OCI-LY1 (cell line): ENCODE measurements at regions not wholly inside any gene's neighbourhood (a gene's known extent, or its start where the extent isn't known, plus 50 kb on each side); places are given as distances from the start of the nearest gene placed in this dataset.

Experiments
- H2AFZ ChIP-seq: fragments of 200-600 bp; sonication (generic), shearing (Covaris generic); 2 replicates; pipeline ENCODE4 v1.6.0; 2014; ENCODE audit warnings: antibody characterized with exemption, mild to moderate bottlenecking, low read length
- H3F3A ChIP-seq: fragments of 200-600 bp; sonication (generic), shearing (Covaris generic); 2 replicates; pipeline ENCODE4 v1.6.0; 2014; ENCODE audit warnings: mild to moderate bottlenecking, antibody characterized with exemption, low read length, moderate library complexity; ENCODE audit not compliant: insufficient read depth
- H3K27ac ChIP-seq: fragments of 200-600 bp; sonication (generic); 2 replicates; pipeline ENCODE4 v1.5.1; 2014; ENCODE audit warnings: low read length, mixed run types, mild to moderate bottlenecking, low read depth; ENCODE audit not compliant: poor library complexity, severe bottlenecking
- H3K27me3 ChIP-seq: fragments of 200-600 bp; sonication (generic); 2 replicates; pipeline ENCODE4 v1.6.0; 2014; ENCODE audit warnings: antibody characterized with exemption, mild to moderate bottlenecking, low read length, moderate library complexity; ENCODE audit not compliant: insufficient read depth
- H3K36me3 ChIP-seq: fragments of 200-600 bp; sonication (generic); 2 replicates; pipeline ENCODE4 v1.6.1; 2014; ENCODE audit warnings: mild to moderate bottlenecking, antibody characterized with exemption, low read length, moderate library complexity, mixed read lengths; ENCODE audit not compliant: insufficient read depth
- H3K4me1 ChIP-seq: fragments of 200-600 bp; sonication (generic); 2 replicates; pipeline ENCODE4 v1.5.1; 2014; ENCODE audit warnings: mild to moderate bottlenecking, low read length, moderate library complexity; ENCODE audit not compliant: insufficient read depth, severe bottlenecking
- H3K4me2 ChIP-seq: fragments of 200-600 bp; sonication (generic), shearing (Covaris generic); 2 replicates; pipeline ENCODE4 v1.6.1; 2014; ENCODE audit warnings: low read length
- H3K4me3 ChIP-seq: fragments of 200-600 bp; sonication (generic); 2 replicates; pipeline ENCODE4 v1.5.1; 2014; ENCODE audit warnings: low read length, low read depth, mild to moderate bottlenecking, mixed read lengths; ENCODE audit not compliant: poor library complexity, severe bottlenecking
- H3K79me2 ChIP-seq: fragments of 200-600 bp; shearing (Covaris generic); 2 replicates; pipeline ENCODE4 v1.6.1; 2016; ENCODE audit warnings: mixed run types, low read length, mixed read lengths; ENCODE audit not compliant: insufficient read depth
- H3K9ac ChIP-seq: fragments of 200-600 bp; sonication (generic), shearing (Covaris generic); 2 replicates; pipeline ENCODE4 v1.6.1; 2014; ENCODE audit warnings: mild to moderate bottlenecking, low read length, mixed read lengths
- H3K9me2 ChIP-seq: fragments of 200-600 bp; sonication (generic), shearing (Covaris generic); 2 replicates; pipeline ENCODE4 v1.6.1; 2014; ENCODE audit warnings: low read depth, mild to moderate bottlenecking, low read length, mixed read lengths
- H3K9me3 ChIP-seq: fragments of 200-600 bp; shearing (Covaris generic); 2 replicates; pipeline ENCODE4 v1.6.1; 2014; ENCODE audit warnings: low read length, mixed read lengths
- H4K20me1 ChIP-seq: fragments of 200-600 bp; sonication (generic), shearing (Covaris generic); 2 replicates; pipeline ENCODE4 v1.6.0; 2016; ENCODE audit warnings: mild to moderate bottlenecking, low read length; ENCODE audit not compliant: insufficient read depth
- CTCF ChIP-seq: fragments of 200-600 bp; sonication (generic), shearing (Covaris generic); IDR thresholded peaks from 2 replicates; pipeline ENCODE4 v1.5.1; 2017; ENCODE audit warnings: mild to moderate bottlenecking, antibody characterized with exemption, low read length, moderate library complexity, mixed read lengths
- EZH2 ChIP-seq: fragments of 200-600 bp; sonication (generic), shearing (Covaris generic); IDR thresholded peaks from 2 replicates; pipeline ENCODE4 v1.8.0; 2017; ENCODE audit warnings: borderline replicate concordance, mixed run types, mild to moderate bottlenecking, antibody characterized with exemption, low read length, moderate library complexity, mixed read lengths

DNA sequence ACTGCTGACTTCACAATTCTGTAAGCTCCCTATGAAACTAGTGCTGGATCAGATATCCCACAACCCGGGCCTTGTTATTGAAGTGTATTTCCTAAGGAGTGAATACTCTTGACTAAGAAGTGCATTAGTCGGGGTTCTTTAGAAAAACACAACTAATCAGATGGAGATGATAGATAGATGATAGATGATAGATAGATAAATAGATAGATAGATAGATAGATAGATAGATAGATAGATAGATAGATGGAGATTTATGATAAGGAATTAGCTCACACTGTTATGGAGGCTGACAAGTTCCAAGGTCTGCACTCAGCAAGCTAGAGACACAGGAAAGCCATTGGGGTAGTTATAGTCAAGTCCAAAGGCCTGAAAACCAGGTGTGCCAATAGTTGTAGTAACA is 214.6 kb upstream of the COX7C start:
- Histone ChIP-seq H4K20me1 (no peaks in the 10 kb centered on the region), H2AFZ (no peak overlapping the region), H3K9me3 (no peaks in the 10 kb centered on the region), H3K9ac (no peak overlapping the region), H3K27ac (no peak overlapping the region), H3K79me2 (no peaks in the 10 kb centered on the region), H3K4me1 (no peaks in the 10 kb centered on the region), H3F3A (no peaks in the 10 kb centered on the region), H3K4me3 (no peak overlapping the region), H3K36me3 (no peaks in the 10 kb centered on the region), H3K27me3 (no peaks in the 10 kb centered on the region), H3K9me2 (no peaks in the 10 kb centered on the region), H3K4me2 (no peak overlapping the region)
- TF ChIP-seq CTCF (no peak), EZH2 (no peak)

DNA sequence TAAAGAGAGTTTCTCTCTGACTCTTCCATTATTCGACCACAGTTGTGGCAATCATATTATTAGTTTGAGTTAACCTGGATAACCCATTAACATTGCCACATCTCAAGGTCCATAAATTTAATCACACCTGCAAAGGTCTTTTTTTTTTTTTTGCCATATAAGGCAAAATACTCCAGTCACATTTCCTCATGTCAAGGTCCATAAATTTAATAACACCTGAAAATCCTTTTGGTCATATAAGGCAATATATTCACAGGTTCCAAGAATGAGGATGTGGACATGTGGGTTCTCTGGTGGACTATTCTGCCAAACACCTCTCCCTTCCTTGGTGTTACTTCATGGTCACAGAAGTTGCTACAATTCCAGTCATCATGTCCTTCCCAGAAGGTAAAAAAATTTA is 213.5 kb upstream of the COX7C start:
- TF ChIP-seq EZH2 (no peak), CTCF (no peak)
- Histone ChIP-seq H3K27me3 (no peaks in the 10 kb centered on the region), H3K79me2 (no peaks in the 10 kb centered on the region), H3F3A (no peaks in the 10 kb centered on the region), H3K36me3 (no peaks in the 10 kb centered on the region), H4K20me1 (no peaks in the 10 kb centered on the region), H3K9ac (no peak overlapping the region), H2AFZ (no peak overlapping the region), H3K9me2 (no peaks in the 10 kb centered on the region), H3K4me3 (no peak overlapping the region), H3K9me3 (no peaks in the 10 kb centered on the region), H3K4me1 (no peaks in the 10 kb centered on the region), H3K4me2 (no peak overlapping the region), H3K27ac (no peak overlapping the region)

GRCh38 chr5:86407711-86408110 is 210.0 kb upstream of the COX7C start:
- H3K4me1 ChIP-seq = no peaks in the 10 kb centered on the region
- H3K4me3 ChIP-seq = no peak overlapping the region
- H2AFZ ChIP-seq = no peak overlapping the region
- H4K20me1 ChIP-seq = no peaks in the 10 kb centered on the region
- no peaks in the 10 kb centered on the region for H3K79me2 ChIP-seq
- no peaks in the 10 kb centered on the region for H3K9me3 ChIP-seq
- no peak overlapping the region for H3K9ac ChIP-seq
- no peaks in the 10 kb centered on the region for H3K27me3 ChIP-seq
- no peaks in the 10 kb centered on the region for H3K9me2 ChIP-seq
- H3K27ac ChIP-seq = no peak overlapping the region
- H3F3A ChIP-seq = no peaks in the 10 kb centered on the region
- TF ChIP-seq EZH2 (no peak), CTCF (no peak)
- no peaks in the 10 kb centered on the region for H3K36me3 ChIP-seq
- H3K4me2 ChIP-seq = no peak overlapping the region

- Histone ChIP-seq H3K9me2 (no peaks in the 10 kb centered on the region), H3K27ac (no peak overlapping the region)
- TF ChIP-seq EZH2 = no peak
- no peak for TF ChIP-seq CTCF
Observed at GRCh38 chr5:86411596-86411995, 206.1 kb upstream of the COX7C start.

More at GRCh38 chr5:86411596-86411995, 206.1 kb upstream of the COX7C start:
- Histone ChIP-seq H3K27me3 (no peaks in the 10 kb centered on the region), H4K20me1 (no peaks in the 10 kb centered on the region), H3K4me3 (no peak overlapping the region), H3K36me3 (no peaks in the 10 kb centered on the region), H3K79me2 (no peaks in the 10 kb centered on the region), H3K4me2 (no peak overlapping the region), H3K9me3 (no peaks in the 10 kb centered on the region), H3K4me1 (no peaks in the 10 kb centered on the region), H2AFZ (no peak overlapping the region), H3F3A (no peaks in the 10 kb centered on the region), H3K9ac (no peak overlapping the region)
